Fibroblast of lung (primary cell): ENCODE measurements at regions not wholly inside any gene's neighbourhood (a gene's known extent, or its start where the extent isn't known, plus 50 kb on each side); places are given as distances from the start of the nearest gene placed in this dataset.

Source experiments
- DNase-seq, 2 donors: peaks; one replicate each; pipeline versions ENCODE4 v3.0.0 to v3.0.0-alpha.2; 2010; ENCODE audit warnings: low read depth in 2 of 2
- H2AFZ ChIP-seq: 2 replicates; pipeline ENCODE4 v1.5.1; 2012; ENCODE audit warnings: low read length, control low read depth, inconsistent platforms
- H3K27ac ChIP-seq: 2 replicates; pipeline ENCODE4 v1.5.1; 2011; ENCODE audit warnings: low read length, control low read depth; ENCODE audit not compliant: insufficient read depth
- H3K27me3 ChIP-seq: 2 replicates; pipeline ENCODE4 v1.5.1; 2011; ENCODE audit warnings: mild to moderate bottlenecking, low read length; ENCODE audit not compliant: control insufficient read depth, insufficient read depth
- H3K36me3 ChIP-seq: 2 replicates; pipeline ENCODE4 v1.5.1; 2011; ENCODE audit warnings: low read length; ENCODE audit not compliant: control insufficient read depth, insufficient read depth
- H3K4me1 ChIP-seq: 2 replicates; pipeline ENCODE4 v1.5.1; 2011; ENCODE audit warnings: low read length; ENCODE audit not compliant: control insufficient read depth, insufficient read depth; ENCODE audit errors: extremely low read depth
- H3K4me2 ChIP-seq: 2 replicates; pipeline ENCODE4 v1.5.1; 2011; ENCODE audit warnings: low read length, control low read depth; ENCODE audit not compliant: insufficient read depth; ENCODE audit errors: extremely low read depth
- H3K4me3 ChIP-seq, 4 experiments: fragments of 200-600 bp in 1 of 4; sonication (generic) in 1 of 4; replicated peaks in 1 of 4; 2 replicates each; pipeline ENCODE4 v1.5.1; 2011 to 2016; ENCODE audit warnings: low read length in 4 of 4, low read depth in 3 of 4, mild to moderate bottlenecking in 3 of 4, control low read depth in 2 of 4, inconsistent platforms in 1 of 4, mixed read lengths in 1 of 4; ENCODE audit not compliant: insufficient read depth in 1 of 4; ENCODE audit errors: control extremely low read depth in 1 of 4
- H3K79me2 ChIP-seq: 2 replicates; pipeline ENCODE4 v1.5.1; 2012; ENCODE audit warnings: mild to moderate bottlenecking, low read length, inconsistent platforms; ENCODE audit not compliant: control insufficient read depth, insufficient read depth
- H3K9ac ChIP-seq: 2 replicates; pipeline ENCODE4 v1.5.1; 2011; ENCODE audit warnings: mild to moderate bottlenecking, low read length, control low read depth; ENCODE audit not compliant: insufficient read depth
- H3K9me3 ChIP-seq: 2 replicates; pipeline ENCODE4 v1.5.1; 2012; ENCODE audit warnings: low read depth, low read length; ENCODE audit not compliant: control insufficient read depth, insufficient read depth
- H4K20me1 ChIP-seq: 2 replicates; pipeline ENCODE4 v1.5.1; 2011; ENCODE audit warnings: low read length; ENCODE audit not compliant: control insufficient read depth, insufficient read depth; ENCODE audit errors: extremely low read depth
- CTCF ChIP-seq, 2 donors: IDR thresholded peaks in 1 of 2; conservative IDR thresholded peaks in 1 of 2; 1 replicate in 1 of 2; 2 replicates in 1 of 2; pipeline ENCODE4 v1.5.1; 2011 to 2012; ENCODE audit warnings: low read length in 2 of 2, control low read depth in 1 of 2, inconsistent platforms in 1 of 2, low read depth in 1 of 2, mild to moderate bottlenecking in 1 of 2
- EZH2 ChIP-seq: IDR thresholded peaks from 2 replicates; pipeline ENCODE4 v1.5.1; 2012; ENCODE audit warnings: low read length, control low read depth, mild to moderate bottlenecking; ENCODE audit errors: missing control alignments

GRCh38 chr5:7181841-7182240 lies 214.1 kb upstream of the ADCY2 start:
- H3K9me3 ChIP-seq, result no peaks in the 10 kb centered on the region
- no peaks in the 10 kb centered on the region for H3K36me3 ChIP-seq
- H3K4me2 ChIP-seq, result no peak overlapping the region
- H3K4me1 ChIP-seq, result no peaks in the 10 kb centered on the region
- H3K4me3 ChIP-seq, result no peak overlapping the region
- DNase-seq, result no peak
- no peak for TF ChIP-seq EZH2
- TF ChIP-seq CTCF (conservative IDR thresholded peaks at IDR 0.05 in 1 of 2, IDR thresholded peaks at IDR 0.05 in 1 of 2; ENCODE audit: low read depth in 1 of 2, low read length in 2 of 2), result no peak
- H3K9ac ChIP-seq, result no peak overlapping the region
- no peaks in the 10 kb centered on the region for H3K27me3 ChIP-seq
- no peak overlapping the region for H2AFZ ChIP-seq
- H3K27ac ChIP-seq, result no peak overlapping the region
- H3K79me2 ChIP-seq, result no peaks in the 10 kb centered on the region
- H4K20me1 ChIP-seq, result no peaks in the 10 kb centered on the region

- Histone ChIP-seq H3K4me1 (no peaks in the 10 kb centered on the region), H3K36me3 (no peaks in the 10 kb centered on the region), H4K20me1 (no peaks in the 10 kb centered on the region), H3K79me2 (no peaks in the 10 kb centered on the region), H3K27ac (no peak overlapping the region), H3K4me2 (no peak overlapping the region), H3K9me3 (no peaks in the 10 kb centered on the region), H3K4me3 (no peak overlapping the region), H3K9ac (no peak overlapping the region), H3K27me3 (no peaks in the 10 kb centered on the region), H2AFZ (no peak overlapping the region)
- no peak for TF ChIP-seq CTCF (conservative IDR thresholded peaks at IDR 0.05 in 1 of 2, IDR thresholded peaks at IDR 0.05 in 1 of 2; ENCODE audit: low read depth in 1 of 2, low read length in 2 of 2)
- no peak for TF ChIP-seq EZH2
- DNase-seq, result no peak
Observed at GRCh38 chr5:7185742-7186141, 210.2 kb upstream of the ADCY2 start.

- H4K20me1 ChIP-seq, result no peaks in the 10 kb centered on the region
- H3K36me3 ChIP-seq, result no peaks in the 10 kb centered on the region
- H3K4me1 ChIP-seq, result no peaks in the 10 kb centered on the region
- H3K4me3 ChIP-seq, result no peak overlapping the region
- no peaks in the 10 kb centered on the region for H3K27me3 ChIP-seq
- no peak overlapping the region for H3K4me2 ChIP-seq
- H3K27ac ChIP-seq, result no peak overlapping the region
- no peaks in the 10 kb centered on the region for H3K79me2 ChIP-seq
- H2AFZ ChIP-seq, result no peak overlapping the region
- DNase-seq, result no peak
- no peak for TF ChIP-seq CTCF (conservative IDR thresholded peaks at IDR 0.05 in 1 of 2, IDR thresholded peaks at IDR 0.05 in 1 of 2; ENCODE audit: low read depth in 1 of 2, low read length in 2 of 2)
- no peak for TF ChIP-seq EZH2
- no peak overlapping the region for H3K9ac ChIP-seq
- H3K9me3 ChIP-seq, result no peaks in the 10 kb centered on the region
Observed at GRCh38 chr5:7186818-7187217, 209.1 kb upstream of the ADCY2 start.
